GM23338 (cell line): ENCODE measurements at regions not wholly inside any gene's neighbourhood (a gene's known extent, or its start where the extent isn't known, plus 50 kb on each side); places are given as distances from the start of the nearest gene placed in this dataset.

ENCODE experiments used
- ATAC-seq: fragments of 200-7000 bp; cut with Tn5 transposase; 3 replicates; pipeline ENCODE4 v1.9.1; 2020
- DNase-seq: peaks from one replicate; pipeline ENCODE4 v3.0.0-alpha.2; 2015; ENCODE audit warnings: low spot score
- H2AFZ ChIP-seq: fragments of 200-600 bp; sonication (generic); 2 replicates; pipeline ENCODE4 v1.8.0; 2016; ENCODE audit warnings: antibody characterized with exemption, mild to moderate bottlenecking, moderate library complexity
- H3F3A ChIP-seq: fragments of 200-600 bp; sonication (generic); replicated peaks from 2 replicates; pipeline ENCODE4 v1.8.0; 2017; ENCODE audit warnings: antibody characterized with exemption, mixed run types, low read depth
- H3K27ac ChIP-seq: fragments of 200-600 bp; sonication (generic); 2 replicates; pipeline ENCODE4 v1.6.1; 2016; ENCODE audit warnings: low read depth
- H3K27me3 ChIP-seq: fragments of 200-600 bp; sonication (generic); 2 replicates; pipeline ENCODE4 v1.8.0; 2016; ENCODE audit warnings: mild to moderate bottlenecking, mixed run types, moderate library complexity; ENCODE audit not compliant: insufficient read depth
- H3K36me3 ChIP-seq: fragments of 200-600 bp; sonication (generic); 2 replicates; pipeline ENCODE4 v1.8.0; 2016; ENCODE audit warnings: mild to moderate bottlenecking; ENCODE audit not compliant: insufficient read depth
- H3K4me1 ChIP-seq: fragments of 200-600 bp; sonication (generic); 2 replicates; pipeline ENCODE4 v1.8.0; 2016; ENCODE audit warnings: mild to moderate bottlenecking, moderate library complexity; ENCODE audit not compliant: insufficient read depth
- H3K4me2 ChIP-seq: fragments of 200-600 bp; sonication (generic); 2 replicates; pipeline ENCODE4 v1.7.1; 2017; ENCODE audit warnings: mixed run types
- H3K4me3 ChIP-seq: fragments of 200-600 bp; sonication (generic); 2 replicates; pipeline ENCODE4 v1.6.1; 2016; ENCODE audit warnings: mixed run types
- H3K79me2 ChIP-seq: fragments of 200-600 bp; sonication (generic); replicated peaks from 2 replicates; pipeline ENCODE4 v1.8.0; 2017; ENCODE audit warnings: mild to moderate bottlenecking; ENCODE audit not compliant: insufficient read depth
- H3K9me2 ChIP-seq: fragments of 200-600 bp; sonication (generic); 2 replicates; pipeline ENCODE4 v1.8.0; 2017; ENCODE audit not compliant: insufficient read depth
- H4K20me1 ChIP-seq: fragments of 200-600 bp; sonication (generic); replicated peaks from 2 replicates; pipeline ENCODE4 v1.8.0; 2017; ENCODE audit warnings: mild to moderate bottlenecking; ENCODE audit not compliant: insufficient read depth
- H3K27ac Mint-ChIP-seq: 2 replicates; pipeline ENCODE4 v1.8.0; 2020; ENCODE audit warnings: inconsistent platforms, mild to moderate bottlenecking, moderate library complexity, mixed read lengths
- H3K27me3 Mint-ChIP-seq: 3 replicates; pipeline ENCODE4 v1.8.0; 2022; ENCODE audit warnings: low read depth, mild to moderate bottlenecking, moderate library complexity, mixed read lengths, inconsistent platforms; ENCODE audit not compliant: insufficient read depth, poor library complexity
- H3K36me3 Mint-ChIP-seq: 3 replicates; pipeline ENCODE4 v1.8.0; 2021; ENCODE audit warnings: low read depth, mild to moderate bottlenecking, inconsistent platforms, moderate library complexity, mixed read lengths
- H3K4me1 Mint-ChIP-seq: 3 replicates; pipeline ENCODE4 v1.8.0; 2020; ENCODE audit warnings: mild to moderate bottlenecking, inconsistent platforms, mixed read lengths
- H3K4me3 Mint-ChIP-seq: 3 replicates; pipeline ENCODE4 v1.8.0; 2021; ENCODE audit warnings: moderate library complexity, mild to moderate bottlenecking, inconsistent platforms, mixed read lengths
- H3K9me3 Mint-ChIP-seq: 3 replicates; pipeline ENCODE4 v1.8.0; 2020; ENCODE audit warnings: moderate library complexity, mild to moderate bottlenecking, inconsistent platforms, mixed read lengths
- CTCF ChIP-seq, 2 experiments: fragments of 200-600 bp in 1 of 2; sonication (generic) in 1 of 2; conservative IDR thresholded peaks; 2 replicates each; pipeline versions ENCODE4 v1.5.1 to v1.6.1; 2016 to 2017; ENCODE audit warnings: antibody characterized with exemption in 2 of 2, low read depth in 2 of 2, mild to moderate bottlenecking in 2 of 2, moderate library complexity in 1 of 2
- ETS1 ChIP-seq: IDR thresholded peaks from 2 replicates; pipeline ENCODE4 v1.6.1; 2016; ENCODE audit warnings: antibody characterized with exemption
- EZH2phosphoT487 ChIP-seq: fragments of 200-600 bp; sonication (generic); IDR thresholded peaks from one replicate; pipeline ENCODE4 v1.8.1; 2018; ENCODE audit warnings: antibody characterized with exemption; ENCODE audit not compliant: unreplicated experiment
- NANOG ChIP-seq: IDR thresholded peaks from 2 replicates; pipeline ENCODE4 v1.6.1; 2016; ENCODE audit warnings: antibody characterized with exemption, borderline replicate concordance
- STAT1 ChIP-seq: IDR thresholded peaks from one replicate; pipeline ENCODE4 v1.6.1; 2016; ENCODE audit warnings: antibody characterized with exemption; ENCODE audit not compliant: unreplicated experiment
- ZNF331 ChIP-seq: fragments of 250-450 bp; sonication (Bioruptor Pico); IDR thresholded peaks from 2 replicates; pipeline ENCODE4 v1.5.0; 2020; ENCODE audit warnings: low read depth, mild to moderate bottlenecking, moderate library complexity
- ZNF462 ChIP-seq: fragments of 250-450 bp; sonication (Bioruptor Pico); IDR thresholded peaks from 2 replicates; pipeline ENCODE4 v1.5.0; 2020; ENCODE audit warnings: mild to moderate bottlenecking, moderate library complexity

GRCh38 chr5:103774721-103775120, 212.1 kb upstream of the NUDT12 start (continued):
- no peak for TF ChIP-seq ZNF462 (CRISPR knock-in tag)
- no peak for TF ChIP-seq CTCF (conservative IDR thresholded peaks at IDR 0.05; ENCODE audit: low read depth in 2 of 2)
- no peak for TF ChIP-seq EZH2phosphoT487
- no peak for TF ChIP-seq STAT1
- TF ChIP-seq NANOG = no peak

- no peaks in the 10 kb centered on the region for H3K79me2 ChIP-seq
- peaks cover 3% of the 10 kb centered on the region; the same call in 1 of the 3 replicates for H3K36me3 Mint-ChIP-seq
- no peaks in the 10 kb centered on the region for H3K36me3 ChIP-seq
- no peak overlapping the region for H3K27ac Mint-ChIP-seq
- H2AFZ ChIP-seq = no peak overlapping the region
- no peaks in the 10 kb centered on the region for H3K27me3 Mint-ChIP-seq
- no peak overlapping the region for H3K4me2 ChIP-seq
- no peak overlapping the region for H3K4me3 Mint-ChIP-seq
- H3K4me1 ChIP-seq = no peaks in the 10 kb centered on the region
- no peaks in the 10 kb centered on the region for H3K27me3 ChIP-seq
- H3K9me3 Mint-ChIP-seq = peaks cover 4% of the 10 kb centered on the region; the same call in 1 of the 3 replicates
- H4K20me1 ChIP-seq = no peaks in the 10 kb centered on the region
- H3F3A ChIP-seq = no peaks in the 10 kb centered on the region
- DNase-seq (no peak), ATAC-seq (no peak)
- no peak overlapping the region for H3K27ac ChIP-seq
- no peaks in the 10 kb centered on the region for H3K4me1 Mint-ChIP-seq
- no peaks in the 10 kb centered on the region; the same call in 1 of the 2 replicates for H3K9me2 ChIP-seq
- no peak overlapping the region for H3K4me3 ChIP-seq
- TF ChIP-seq ZNF331 (CRISPR knock-in tag) = no peak
- TF ChIP-seq ZNF462 (CRISPR knock-in tag) = no peak
- no peak for TF ChIP-seq ETS1
Observed at GRCh38 chr5:103772248-103772647, 209.7 kb upstream of the NUDT12 start.
